NCI-H1417 (cell line): ENCODE measurements at regions not wholly inside any gene's neighbourhood (a gene's known extent, or its start where the extent isn't known, plus 50 kb on each side); places are given as distances from the start of the nearest gene placed in this dataset.
"Not testable (repeated sequence)": the region's sequence is repeated elsewhere in the genome, so short reads cannot be mapped to it uniquely, and the experiment has no call there.

ENCODE experiments used
- DNase-seq, 3 experiments: peaks; one replicate each; lab custom pipeline; 2025; lab: John Stamatoyannopoulos, UW

DNA sequence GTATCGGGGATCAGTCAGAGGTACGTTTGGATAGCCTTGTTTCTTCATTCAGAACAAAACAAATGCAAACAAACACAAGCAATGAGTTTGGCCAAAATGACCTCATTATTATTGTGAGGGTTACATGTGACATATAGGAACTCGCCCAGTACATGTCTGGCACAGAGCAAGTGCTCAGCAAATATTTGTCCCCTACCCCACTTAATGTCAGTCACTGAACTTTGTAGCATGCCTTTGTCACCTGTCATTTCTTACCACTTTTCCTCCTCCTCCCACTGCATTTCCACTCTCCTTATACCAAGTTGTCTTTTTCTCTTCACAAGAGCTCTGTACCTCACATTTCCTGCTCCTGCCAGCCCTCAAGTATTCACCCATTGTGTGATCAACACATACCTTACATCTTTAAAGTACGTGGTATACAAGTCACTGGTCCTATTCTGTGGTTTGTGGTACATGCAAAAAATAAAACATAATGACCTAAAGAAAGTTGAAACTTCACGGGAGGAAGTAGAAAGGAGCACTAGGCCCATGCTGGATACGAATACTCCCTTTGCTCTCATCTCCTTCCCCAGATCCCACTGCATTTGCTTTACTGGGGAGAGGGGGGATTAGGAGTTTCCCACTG, 236.0 kb downstream of the INHBA start:
- no peak for DNase-seq

DNA sequence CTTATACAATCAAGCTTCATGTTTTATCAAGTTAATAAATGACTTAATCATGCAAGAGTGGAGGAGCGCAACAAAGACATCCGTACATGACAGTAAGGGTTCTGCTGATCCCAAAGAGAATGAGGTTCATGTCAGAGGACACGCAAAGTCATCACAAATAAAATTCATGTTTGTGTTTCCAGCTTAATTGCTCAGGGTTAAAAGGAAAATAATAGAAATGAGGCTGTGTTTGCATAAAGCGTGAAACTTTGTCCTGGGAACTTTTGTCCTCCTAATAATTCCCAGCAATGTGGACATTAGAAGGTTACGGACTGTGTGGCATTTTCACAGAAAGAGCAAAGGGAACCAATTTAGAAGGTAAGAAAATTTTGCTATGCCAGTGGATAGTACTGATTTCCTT, 237.3 kb downstream of the INHBA start:
- DNase-seq, result no peak

DNA sequence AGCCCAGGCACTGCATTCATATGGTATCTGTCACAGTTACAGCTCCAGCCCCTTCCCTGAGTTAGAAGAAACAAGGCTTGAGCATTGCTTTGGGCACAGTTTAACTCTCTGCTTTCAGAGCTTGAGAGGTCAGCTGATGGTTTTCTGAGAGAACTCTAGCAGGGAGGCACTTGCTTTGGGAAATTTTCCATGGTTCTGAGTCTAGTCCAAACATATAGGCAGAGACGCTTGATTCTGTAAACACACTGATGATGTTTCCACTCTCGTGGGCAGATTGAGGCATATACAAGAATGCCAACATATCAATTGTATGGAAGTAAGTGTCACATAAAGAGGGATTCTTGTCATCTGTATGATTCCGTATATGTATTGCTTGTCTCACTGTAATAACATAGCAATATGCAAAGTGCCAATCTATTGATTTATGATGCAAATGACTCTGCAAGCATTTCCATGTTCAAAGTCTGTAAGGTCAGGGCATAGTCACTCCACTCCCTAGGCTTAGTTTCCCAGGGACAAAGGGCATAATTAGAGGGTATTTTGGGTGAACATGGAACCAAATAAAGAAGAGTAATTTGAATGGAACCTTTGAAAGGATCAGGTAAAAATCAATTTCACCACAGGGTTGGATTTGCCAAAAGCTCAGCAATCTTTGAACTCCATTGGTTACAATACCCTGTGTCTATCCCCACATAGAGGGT, 239.0 kb downstream of the INHBA start:
- DNase-seq, result no peak

DNA sequence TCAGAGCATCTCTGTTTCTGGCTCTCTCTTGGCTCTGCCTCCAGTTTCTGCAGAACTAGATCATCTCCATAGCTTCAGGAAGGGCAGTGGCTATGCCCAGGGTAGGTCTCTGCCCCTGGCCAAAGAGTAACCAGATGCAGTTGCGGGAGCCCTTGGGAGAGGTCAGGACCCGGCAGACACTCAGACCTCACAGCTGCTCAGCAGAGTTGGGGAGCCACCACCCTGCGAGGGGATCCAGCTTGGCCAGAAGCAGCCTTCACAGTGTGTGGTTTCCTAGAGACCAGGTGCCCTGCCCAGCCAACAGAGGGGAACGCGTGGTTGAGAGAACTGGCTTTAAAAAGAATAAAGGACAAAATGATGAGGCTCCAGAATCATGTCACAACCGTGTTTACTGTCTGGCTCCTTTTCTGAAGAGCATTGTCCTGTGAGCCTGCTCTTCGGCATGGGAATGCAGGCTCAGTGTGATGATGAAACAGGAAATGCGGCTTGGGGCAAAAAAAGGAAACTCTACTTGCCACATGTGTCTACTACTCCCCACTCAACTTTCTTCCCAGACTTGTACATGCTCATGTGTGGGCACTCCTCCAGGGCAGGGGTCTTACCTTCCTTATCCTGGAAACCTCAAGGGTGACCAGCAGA, 243.1 kb downstream of the INHBA start:
- DNase-seq, result no peak

DNA sequence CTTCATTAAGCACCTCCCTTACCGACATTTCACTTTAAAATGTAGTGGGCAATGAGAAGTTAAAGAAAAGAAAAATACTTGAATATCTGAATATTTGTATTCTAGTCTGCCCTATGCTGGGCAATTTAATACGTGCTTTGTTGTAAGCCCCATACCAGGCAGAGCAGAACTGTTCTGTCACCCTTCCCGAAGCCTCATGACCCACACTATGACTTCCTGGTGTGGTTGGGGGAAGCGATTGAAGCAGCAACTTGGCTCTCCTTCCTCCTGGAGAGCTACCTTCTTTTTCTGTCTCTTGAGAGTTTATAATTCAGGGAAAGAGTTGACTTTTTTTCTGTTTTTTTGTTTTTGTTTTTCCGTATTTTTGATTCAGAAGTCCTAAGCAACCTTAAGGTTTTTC, 243.7 kb downstream of the INHBA start:
- DNase-seq, result no peak

DNA sequence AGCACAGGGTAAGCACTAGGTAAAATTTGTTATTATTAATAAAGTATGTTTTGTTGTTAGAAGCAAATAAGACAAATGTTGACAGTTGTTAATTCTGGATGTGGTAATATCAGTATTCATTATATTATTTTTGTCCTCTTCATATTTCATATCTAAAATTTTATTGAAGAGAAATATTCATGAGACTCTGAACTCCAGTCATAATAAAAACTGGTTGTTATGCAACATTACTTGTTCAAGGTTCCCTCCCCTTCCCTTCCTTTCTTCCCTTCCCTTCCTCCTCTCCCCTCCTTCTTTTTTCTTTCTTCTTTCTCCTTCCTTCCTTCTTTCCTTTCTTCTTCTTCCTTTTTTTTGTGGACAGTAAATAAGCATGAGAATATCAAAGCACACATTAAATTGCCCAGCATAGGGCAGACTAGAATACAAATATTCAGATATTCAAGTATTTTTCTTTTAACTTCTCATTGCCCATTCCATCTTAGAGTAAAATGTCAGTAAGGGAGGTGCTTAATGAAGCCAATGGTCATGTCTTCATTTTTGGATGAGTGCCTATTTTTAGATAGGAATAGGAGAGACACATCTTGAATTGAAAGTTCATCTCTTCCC, 245.0 kb downstream of the INHBA start:
- no peak for DNase-seq

DNA sequence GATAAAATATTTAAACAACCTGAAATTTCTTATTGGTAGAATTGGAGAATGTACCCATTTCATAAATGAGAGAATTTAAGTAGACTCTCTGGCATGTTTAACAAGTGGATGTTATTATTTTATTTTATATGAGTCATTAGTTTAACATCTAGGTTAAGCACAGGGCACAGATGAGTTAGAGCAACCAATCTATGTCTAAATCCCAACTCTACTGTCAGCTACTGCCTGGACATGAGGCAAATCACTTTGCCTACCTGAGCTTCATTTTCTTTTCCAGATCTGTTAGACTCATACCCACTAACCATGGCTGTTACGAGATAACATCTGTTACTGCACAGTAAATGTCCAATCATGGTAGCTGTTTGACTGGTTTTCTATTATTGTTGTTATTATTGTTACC, 251.1 kb downstream of the INHBA start:
- DNase-seq, result no peak

DNA sequence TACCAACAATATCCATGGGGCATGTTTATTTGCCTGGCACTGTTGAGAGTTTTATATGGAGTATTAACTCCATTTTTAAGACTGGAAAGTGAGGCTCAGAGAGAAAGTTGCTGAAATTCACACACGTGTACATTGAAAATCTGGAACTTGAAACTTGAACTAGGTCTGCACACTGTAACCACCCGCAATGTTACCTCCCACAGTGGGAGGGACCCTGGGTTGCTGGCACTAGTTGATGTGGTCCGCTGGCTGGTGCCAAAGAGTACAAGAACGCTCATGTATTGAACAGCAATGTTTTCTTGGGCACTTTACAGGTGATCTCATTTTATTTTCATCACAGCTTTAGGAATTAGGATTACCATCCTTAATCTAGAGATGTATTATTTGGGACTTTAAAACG, 253.2 kb downstream of the INHBA start:
- no peak for DNase-seq

DNA sequence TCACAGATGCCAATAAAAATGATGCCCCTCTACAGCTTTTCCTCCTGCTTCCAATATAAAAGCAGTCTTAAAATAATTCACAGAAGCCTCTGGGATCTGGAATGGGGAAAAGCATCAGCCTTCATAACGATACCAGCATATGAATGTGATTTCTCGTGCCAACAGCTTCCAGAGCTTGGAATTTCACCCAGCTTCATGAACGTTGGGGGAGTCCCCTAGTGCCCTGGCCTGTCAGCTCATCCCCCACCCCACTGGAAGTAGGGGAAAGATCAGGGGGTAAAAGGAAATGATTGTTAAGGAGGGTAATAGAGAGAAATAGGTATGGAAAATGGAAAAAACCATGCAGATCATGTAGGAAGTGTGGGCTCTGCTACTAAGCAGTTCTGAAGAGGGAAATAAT, 253.6 kb downstream of the INHBA start:
- no peak for DNase-seq

DNA sequence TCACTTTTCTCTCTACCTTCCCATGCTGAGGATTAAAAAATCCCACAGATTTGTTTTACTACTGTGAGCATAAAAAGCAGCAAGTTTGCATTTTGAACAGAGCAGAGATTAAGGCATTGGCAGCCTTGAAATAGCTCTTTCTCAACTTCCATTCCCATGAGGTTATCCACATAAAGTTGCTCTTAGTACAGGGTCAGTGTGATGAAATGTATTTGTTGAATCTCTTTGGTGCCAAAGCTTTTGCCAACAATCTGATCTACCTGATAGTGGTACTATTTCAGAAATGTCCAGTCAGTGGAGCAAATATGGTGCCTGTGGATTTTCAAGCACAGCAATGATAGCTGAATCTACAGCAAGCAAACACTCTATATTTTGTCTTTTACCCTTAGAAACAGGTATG, 254.8 kb downstream of the INHBA start:
- DNase-seq, result no peak

DNA sequence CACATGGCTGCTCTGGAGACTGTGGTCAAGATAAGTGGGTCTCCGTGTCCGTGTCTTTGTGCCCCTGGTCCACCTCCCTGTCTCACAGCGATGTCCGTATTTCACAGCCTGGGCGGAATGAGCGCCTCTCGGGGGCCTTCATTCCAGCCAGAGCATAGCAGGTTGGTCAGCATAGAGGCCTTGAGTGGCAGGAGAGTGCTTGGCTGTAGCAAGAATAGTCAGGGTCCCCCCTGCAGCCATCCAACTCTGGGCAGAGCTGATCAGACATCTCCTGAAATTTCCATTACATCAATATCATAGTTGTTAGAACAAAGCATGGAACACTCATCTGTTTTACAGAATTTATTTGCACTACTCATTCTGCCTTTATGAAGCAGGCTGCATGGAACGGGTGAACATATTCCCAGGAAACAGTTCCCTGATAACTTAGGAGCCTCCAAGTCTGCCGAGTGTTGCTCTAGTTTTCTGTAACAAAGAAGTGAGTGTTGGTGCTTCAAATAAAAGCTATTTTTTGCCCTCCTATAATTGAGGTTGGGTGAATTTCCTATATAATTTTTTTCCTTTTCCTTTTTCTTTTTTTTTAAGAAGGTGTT, 255.3 kb downstream of the INHBA start:
- no peak for DNase-seq

DNA sequence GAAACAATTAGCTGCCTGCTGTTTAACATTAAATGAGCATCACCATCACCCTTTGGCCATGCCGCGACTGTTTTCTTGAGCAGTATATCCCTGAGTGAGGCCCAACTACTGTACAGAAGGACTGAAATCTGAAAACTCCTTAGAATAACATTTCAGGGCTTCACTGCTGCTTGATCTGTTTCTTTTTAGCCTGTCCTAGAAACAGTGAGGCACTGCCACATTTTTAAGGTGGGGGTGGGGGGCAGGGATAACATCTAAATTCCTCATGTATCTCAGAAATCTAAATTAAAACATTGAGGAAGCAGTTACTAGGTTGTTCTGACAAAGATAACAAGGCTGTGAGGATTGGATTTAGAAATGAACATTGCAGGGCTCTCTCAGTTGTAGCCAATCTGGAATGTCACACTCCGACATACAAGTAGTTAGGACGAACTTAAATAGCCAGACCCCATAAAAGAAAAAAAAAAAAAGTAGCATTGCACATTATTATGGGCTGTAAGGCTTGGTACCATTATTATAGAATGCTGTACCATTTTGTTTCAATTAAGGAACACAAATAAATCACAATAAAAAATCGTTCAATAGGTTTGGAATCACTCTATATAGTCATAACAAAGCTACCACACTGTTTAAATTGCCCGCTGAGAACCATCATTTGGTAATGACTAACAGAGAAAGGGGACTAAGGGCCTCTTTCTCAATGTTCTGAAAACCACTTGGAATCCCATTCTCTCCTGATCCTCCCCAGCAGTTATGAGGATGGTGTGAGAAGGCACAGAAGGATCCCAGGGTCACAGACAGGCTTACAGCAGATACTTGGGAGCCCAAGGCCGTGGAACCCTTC, 256.1 kb downstream of the INHBA start:
- DNase-seq, result no peak

DNA sequence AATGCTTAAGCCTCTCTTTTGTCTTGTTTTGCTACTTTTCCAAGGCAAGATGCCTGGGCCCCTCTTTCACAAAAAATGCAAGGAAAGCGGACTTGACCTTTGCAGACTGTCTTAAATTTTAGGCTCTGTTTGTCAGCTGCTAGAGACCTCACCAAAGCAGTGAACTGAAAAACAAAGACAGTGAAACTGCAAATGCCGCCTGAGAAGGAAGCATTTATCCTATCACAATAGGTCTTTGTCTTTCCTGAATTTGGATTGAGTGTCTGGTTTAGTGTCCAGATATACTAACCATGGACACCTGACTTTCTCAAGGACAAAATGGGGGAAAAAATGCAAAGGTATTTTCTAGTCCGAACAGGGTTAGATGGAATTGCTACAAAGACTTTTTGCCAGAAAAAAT, 256.9 kb downstream of the INHBA start:
- DNase-seq, result no peak

DNA sequence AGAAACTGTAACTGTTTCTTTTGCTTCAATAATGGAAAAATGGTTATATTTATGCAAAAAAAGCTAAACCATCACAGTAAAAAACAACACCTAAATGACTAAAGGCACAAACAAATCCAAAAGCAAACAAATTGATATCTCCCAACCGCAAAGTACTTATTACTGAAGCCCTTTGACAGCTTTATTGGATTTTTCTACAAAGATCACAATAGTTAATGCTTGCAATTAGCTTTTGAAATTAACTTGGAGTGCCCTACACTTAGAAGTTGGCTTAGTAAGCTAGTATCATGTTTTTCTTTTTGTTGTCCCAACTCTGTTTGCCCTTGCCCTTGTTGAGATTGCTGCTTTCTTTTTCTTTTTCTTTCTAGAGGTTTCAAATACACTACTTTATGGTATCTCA, 257.5 kb downstream of the INHBA start:
- no peak for DNase-seq

DNA sequence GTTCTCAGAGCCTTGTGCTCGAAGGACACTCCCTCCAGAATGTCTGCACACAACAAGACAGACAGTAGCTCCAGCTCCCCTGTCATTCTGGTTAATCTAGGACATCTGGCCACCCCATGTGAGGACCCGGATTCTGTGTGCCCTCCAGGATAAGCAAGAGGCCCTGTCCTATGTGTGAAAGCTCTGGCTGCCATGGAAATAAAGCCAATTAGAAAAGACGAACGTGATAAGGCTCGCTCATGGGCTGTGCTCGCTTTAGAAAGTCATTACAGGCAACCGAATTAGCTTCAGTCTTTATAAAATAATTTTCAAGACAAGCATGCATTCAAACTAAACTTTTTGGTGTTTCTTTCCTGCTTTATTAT, 263.4 kb downstream of the INHBA start:
- no peak for DNase-seq

DNA sequence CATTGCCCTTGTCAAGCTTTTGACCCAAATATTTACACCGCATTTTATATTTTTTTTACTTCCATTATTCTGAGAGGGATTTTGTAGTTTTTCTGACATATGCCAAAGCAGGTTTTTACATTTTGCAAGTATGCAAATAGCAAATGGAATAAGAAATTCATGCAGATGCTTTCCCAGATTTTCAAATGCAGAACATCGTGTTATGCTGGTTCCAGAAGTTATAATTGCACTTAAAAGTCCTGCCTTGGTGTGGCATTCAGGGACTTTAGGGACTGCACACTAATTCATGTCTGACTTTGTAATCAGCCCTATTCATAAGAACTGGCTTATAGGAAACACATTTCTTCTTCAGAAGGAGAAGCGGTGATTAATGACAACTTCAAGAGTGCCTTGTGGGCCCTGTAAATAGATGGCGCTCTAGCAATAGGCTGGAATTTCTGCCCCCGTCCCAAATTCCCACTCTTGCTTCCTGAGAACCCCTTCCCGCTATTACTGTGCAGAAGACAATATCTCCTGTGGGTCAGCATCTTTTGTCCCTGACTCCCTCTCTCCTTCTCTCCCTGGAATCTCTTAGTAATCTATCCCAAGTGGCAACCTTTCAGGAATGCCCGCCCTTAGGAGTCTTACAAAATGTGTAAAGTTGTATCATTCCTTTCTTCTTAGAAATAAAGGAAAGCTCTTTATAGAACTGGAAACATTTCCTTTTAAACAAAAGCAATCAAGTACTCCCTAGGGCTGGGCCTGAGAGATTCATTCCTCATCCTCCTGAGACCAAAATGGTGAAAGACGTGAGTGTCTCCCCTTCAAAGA, 264.0 kb downstream of the INHBA start:
- DNase-seq, result no peak

DNA sequence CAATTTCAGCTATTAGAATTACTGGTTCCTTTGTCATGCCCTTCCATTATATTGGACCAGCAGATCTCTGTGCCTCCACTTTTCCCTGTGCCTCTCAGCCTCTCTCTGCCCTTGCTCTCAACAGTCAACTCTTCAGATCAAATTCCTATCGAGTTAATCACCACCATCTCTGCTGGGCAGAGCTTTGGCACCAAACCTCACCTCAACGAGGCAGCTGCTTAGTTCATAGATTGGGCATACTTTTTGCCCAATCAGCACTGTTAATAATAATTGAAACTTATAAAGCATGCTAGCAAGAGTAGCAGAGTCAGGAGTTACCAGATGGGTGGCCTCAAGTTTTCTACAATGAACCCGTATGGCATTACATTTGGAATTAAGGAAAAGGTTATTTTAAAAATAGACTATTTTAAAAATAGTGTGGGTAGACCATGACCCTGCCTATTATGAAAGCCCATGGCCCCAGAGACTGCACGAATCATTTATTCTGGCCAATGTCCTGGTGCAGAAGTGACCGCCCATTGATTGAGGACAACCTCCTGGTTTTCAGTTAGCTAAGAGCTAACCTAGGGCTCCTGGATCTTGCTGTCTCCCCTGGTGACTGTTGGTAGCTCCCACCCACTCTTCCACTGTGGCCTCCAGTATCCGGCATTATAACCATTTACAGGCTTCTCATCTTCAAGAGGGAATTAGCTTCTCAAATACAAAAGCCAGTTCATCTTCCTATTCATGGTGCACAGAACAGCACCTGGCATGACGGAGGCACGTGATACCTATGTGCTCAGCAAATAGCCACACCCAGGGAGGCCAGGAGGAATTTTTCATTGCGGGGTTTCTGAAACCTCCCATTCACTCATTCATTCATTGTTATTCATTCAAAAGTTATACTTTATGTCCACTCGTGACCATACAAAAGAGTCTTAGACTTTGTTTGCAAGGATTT, 265.4 kb downstream of the INHBA start:
- no peak for DNase-seq

DNA sequence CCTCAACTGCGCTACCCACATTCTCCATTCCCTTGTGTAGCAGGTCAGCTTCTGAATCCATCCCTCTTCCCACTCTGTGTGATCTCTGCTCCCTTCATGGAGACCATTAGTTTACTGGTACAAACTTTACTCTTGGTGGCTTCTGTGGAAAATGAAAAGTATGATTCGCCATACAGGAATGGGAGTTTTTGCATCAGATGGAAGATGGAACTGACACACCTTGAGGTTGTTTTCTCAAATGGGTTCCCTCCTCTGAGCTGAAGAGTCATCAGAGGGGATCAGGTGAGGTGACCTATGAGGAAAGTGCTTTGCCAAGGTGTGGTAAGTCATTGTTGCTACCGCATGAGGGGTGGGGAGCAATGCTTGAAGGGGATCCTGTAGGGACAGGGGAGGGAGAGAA, 266.8 kb downstream of the INHBA start:
- DNase-seq, result no peak

DNA sequence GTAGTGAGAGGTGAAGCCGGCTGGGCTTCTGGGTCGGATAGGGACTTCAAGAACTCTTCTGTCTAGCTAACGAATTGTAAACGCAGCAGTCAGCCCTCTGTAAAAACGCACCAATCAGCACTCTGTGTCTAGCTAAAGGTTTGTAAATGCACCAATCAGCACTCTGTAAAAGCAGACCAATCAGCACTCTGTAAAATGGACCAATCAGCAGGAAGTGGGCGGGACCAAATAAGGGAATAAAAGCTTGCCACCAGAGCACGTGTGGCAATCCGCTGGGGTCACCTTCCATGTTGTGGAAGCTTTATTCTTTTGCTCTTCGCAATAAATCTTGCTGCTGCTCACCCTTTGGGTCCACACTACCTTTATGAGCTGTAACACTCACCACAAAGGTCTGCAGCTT, 267.9 kb downstream of the INHBA start:
- not testable (repeated sequence) for DNase-seq

DNA sequence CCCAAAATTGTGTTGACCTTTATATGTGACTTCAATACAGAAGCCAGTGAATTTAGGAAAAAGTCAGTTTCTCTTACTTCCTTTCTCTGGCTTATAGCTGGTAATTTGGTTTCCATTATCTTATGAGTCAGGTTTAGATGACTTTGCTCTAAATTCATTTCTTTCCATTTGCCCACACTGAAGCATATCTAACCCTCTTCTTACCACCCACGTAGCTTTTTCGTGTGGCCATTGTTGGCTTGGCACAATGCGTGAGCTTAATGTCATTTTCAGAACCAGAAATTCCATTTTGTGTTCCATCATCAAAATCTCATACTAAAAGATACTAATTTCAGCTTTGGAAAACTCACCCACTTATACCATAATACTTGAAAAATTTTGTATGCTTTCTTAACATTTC, 271.2 kb downstream of the INHBA start:
- DNase-seq, result no peak
